CD14-positive monocyte (primary cell): ENCODE measurements at regions not wholly inside any gene's neighbourhood (a gene's known extent, or its start where the extent isn't known, plus 50 kb on each side); places are given as distances from the start of the nearest gene placed in this dataset.

Source experiments
- DNase-seq, 3 donors: peaks; one replicate each; pipeline ENCODE4 v3.0.0-alpha.2; 2011 to 2022
- H2AFZ ChIP-seq: 2 replicates; pipeline ENCODE4 v1.6.0; 2012; ENCODE audit warnings: mild to moderate bottlenecking, low read depth, low read length, inconsistent platforms; ENCODE audit not compliant: insufficient read depth, poor library complexity, severe bottlenecking
- H3K27ac ChIP-seq, 2 donors: 1 replicate in 1 of 2; 2 replicates in 1 of 2; pipeline ENCODE4 v1.5.1; 2012 to 2013; ENCODE audit warnings: low read length in 2 of 2, control low read depth in 1 of 2, inconsistent platforms in 1 of 2, low read depth in 1 of 2, mild to moderate bottlenecking in 1 of 2
- H3K27me3 ChIP-seq, 2 donors: one replicate each; pipeline versions ENCODE4 v1.6.0 to v1.6.1; 2011 to 2013; ENCODE audit warnings: low read length in 2 of 2; ENCODE audit not compliant: control insufficient read depth in 2 of 2, insufficient read depth in 2 of 2
- H3K36me3 ChIP-seq, 2 donors: replicated peaks in 1 of 2; 1 replicate in 1 of 2; 2 replicates in 1 of 2; pipeline versions ENCODE4 v1.5.1 to v1.6.1; 2012 to 2013; ENCODE audit warnings: low read length in 2 of 2, control low read depth in 1 of 2, inconsistent platforms in 1 of 2, mild to moderate bottlenecking in 1 of 2; ENCODE audit not compliant: insufficient read depth in 2 of 2, control insufficient read depth in 1 of 2
- H3K4me1 ChIP-seq, 2 donors: 1 replicate in 1 of 2; 2 replicates in 1 of 2; pipeline versions ENCODE4 v1.5.1 to v1.6.1; 2012 to 2013; ENCODE audit warnings: low read length in 2 of 2, control low read depth in 1 of 2, inconsistent platforms in 1 of 2, mild to moderate bottlenecking in 1 of 2, moderate library complexity in 1 of 2; ENCODE audit not compliant: insufficient read depth in 2 of 2, control insufficient read depth in 1 of 2
- H3K4me2 ChIP-seq: replicated peaks from 2 replicates; pipeline ENCODE3; 2012; ENCODE audit warnings: low read length, moderate library complexity, mild to moderate bottlenecking; ENCODE audit not compliant: poor library complexity, severe bottlenecking; ENCODE audit errors: extremely low read depth
- H3K4me3 ChIP-seq, 3 experiments: fragments of 200-600 bp in 1 of 3; sonication (generic) in 1 of 3; replicated peaks in 1 of 3; 1 replicate in 2 of 3; 2 replicates in 1 of 3; pipeline ENCODE4 v1.5.1; 2011 to 2013; ENCODE audit warnings: low read length in 3 of 3, mild to moderate bottlenecking in 3 of 3, control low read depth in 2 of 3, low read depth in 2 of 3, inconsistent platforms in 1 of 3, moderate library complexity in 1 of 3
- H3K79me2 ChIP-seq: 2 replicates; pipeline ENCODE4 v1.6.0; 2012; ENCODE audit warnings: mild to moderate bottlenecking, control low read depth, inconsistent platforms, low read length, moderate library complexity; ENCODE audit not compliant: insufficient read depth
- H3K9ac ChIP-seq: 2 replicates; pipeline ENCODE4 v1.6.0; 2017; ENCODE audit warnings: low read length, mild to moderate bottlenecking; ENCODE audit not compliant: insufficient read depth, poor library complexity, severe bottlenecking
- H3K9me3 ChIP-seq, 2 donors: replicated peaks in 1 of 2; 1 replicate in 1 of 2; 2 replicates in 1 of 2; pipeline versions ENCODE4 v1.5.1 to v1.6.1; 2012 to 2013; ENCODE audit warnings: low read length in 2 of 2, control low read depth in 1 of 2; ENCODE audit not compliant: control insufficient read depth in 1 of 2, insufficient read depth in 1 of 2
- H4K20me1 ChIP-seq: 2 replicates; pipeline ENCODE4 v1.6.0; 2012; ENCODE audit warnings: mild to moderate bottlenecking, low read length, control low read depth, moderate library complexity; ENCODE audit not compliant: insufficient read depth
- H3K27ac Mint-ChIP-seq, 7 donors: one replicate each; pipeline ENCODE4 v1.8.0; 2020; ENCODE audit warnings: mild to moderate bottlenecking in 7 of 7, mixed read lengths in 7 of 7, moderate library complexity in 6 of 7, inconsistent platforms in 2 of 7
- H3K27me3 Mint-ChIP-seq, 3 donors: one replicate each; pipeline ENCODE4 v1.8.0; 2021 to 2022; ENCODE audit warnings: low read depth in 3 of 3, mild to moderate bottlenecking in 3 of 3, mixed read lengths in 3 of 3, moderate library complexity in 3 of 3, inconsistent platforms in 1 of 3
- H3K36me3 Mint-ChIP-seq, 2 donors: one replicate each; pipeline ENCODE4 v1.8.0; 2020; ENCODE audit warnings: mixed read lengths in 2 of 2, inconsistent platforms in 1 of 2, mild to moderate bottlenecking in 1 of 2
- H3K4me1 Mint-ChIP-seq: one replicate; pipeline ENCODE4 v1.8.0; 2020; ENCODE audit warnings: mild to moderate bottlenecking, mixed read lengths
- H3K4me3 Mint-ChIP-seq, 2 donors: one replicate each; pipeline ENCODE4 v1.8.0; 2020; ENCODE audit warnings: mild to moderate bottlenecking in 2 of 2, mixed read lengths in 2 of 2, moderate library complexity in 1 of 2
- H3K9me3 Mint-ChIP-seq, 7 donors: one replicate each; pipeline ENCODE4 v1.8.0; 2020 to 2022; ENCODE audit warnings: mixed read lengths in 7 of 7, mild to moderate bottlenecking in 6 of 7, moderate library complexity in 6 of 7, inconsistent platforms in 2 of 7
- WGBS: methylation state at CpG from one replicate; pipeline ENCODE4 v1.1.5; 2013; ENCODE audit warnings: missing lambda C conversion rate; ENCODE audit not compliant: insufficient coverage; 5-methylcytosine and 5-hydroxymethylcytosine counted together
- intact Hi-C, 2 donors: fragments of 100-400 bp; cut with micrococcal nuclease; formaldehyde crosslinking; loops; one replicate each; pipeline versions ENCODE4 v1.15.0 to v1.15.1; 2023
- TF ChIP-seq, protein P1 (sequence below): fragments of 200-600 bp; IDR thresholded peaks from one replicate; pipeline ENCODE4 v1.8.0; 2022; ENCODE audit warnings: antibody characterized with exemption, mild to moderate bottlenecking

DNA sequence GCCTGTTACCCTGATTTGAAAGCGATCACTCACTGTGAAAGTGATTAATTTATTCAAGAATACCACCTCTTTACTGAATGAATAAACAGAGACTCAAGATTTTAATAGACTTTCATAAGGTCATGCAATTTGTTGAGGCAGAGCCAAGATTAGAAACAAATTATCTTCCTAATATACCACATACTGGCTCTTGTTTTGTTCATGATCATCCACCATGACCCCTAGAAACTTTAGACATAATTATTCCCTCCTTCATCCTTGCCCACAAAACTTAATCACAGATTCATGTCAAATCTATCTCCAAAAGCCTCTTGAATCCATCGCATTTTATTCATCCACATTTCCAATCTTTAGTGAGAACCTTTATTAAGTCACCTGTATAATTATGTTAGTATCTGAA is 152.3 kb downstream of the ATXN7L3B start:
- Histone ChIP-seq H2AFZ (no peak overlapping the region), H3K27ac (no peak overlapping the region), H3K4me2 (no peak overlapping the region), H3K9me3 (no peaks in the 10 kb centered on the region), H3K4me1 (no peaks in the 10 kb centered on the region), H4K20me1 (no peaks in the 10 kb centered on the region), H3K4me3 (no peak overlapping the region), H3K27me3 (no peaks in the 10 kb centered on the region), H3K36me3 (no peaks in the 10 kb centered on the region), H3K9ac (no peak overlapping the region), H3K79me2 (no peaks in the 10 kb centered on the region)
- Mint-ChIP-seq H3K27me3 (peaks cover 3 to 6% (median 5%) of the 10 kb centered on the region in 3 donors), H3K4me3 (no peak overlapping the region), H3K36me3 (no peaks in the 10 kb centered on the region), H3K27ac (no peak overlapping the region), H3K4me1 (no peaks in the 10 kb centered on the region), H3K9me3 (peaks cover 0 to 3% (median 0%) of the 10 kb centered on the region in 7 donors)
- intact Hi-C loops = no loop called here
- WGBS = no CpG with 5 or more reads among the region's 2 CpGs
- no peak for DNase-seq
- TF ChIP-seq, protein P1, sequence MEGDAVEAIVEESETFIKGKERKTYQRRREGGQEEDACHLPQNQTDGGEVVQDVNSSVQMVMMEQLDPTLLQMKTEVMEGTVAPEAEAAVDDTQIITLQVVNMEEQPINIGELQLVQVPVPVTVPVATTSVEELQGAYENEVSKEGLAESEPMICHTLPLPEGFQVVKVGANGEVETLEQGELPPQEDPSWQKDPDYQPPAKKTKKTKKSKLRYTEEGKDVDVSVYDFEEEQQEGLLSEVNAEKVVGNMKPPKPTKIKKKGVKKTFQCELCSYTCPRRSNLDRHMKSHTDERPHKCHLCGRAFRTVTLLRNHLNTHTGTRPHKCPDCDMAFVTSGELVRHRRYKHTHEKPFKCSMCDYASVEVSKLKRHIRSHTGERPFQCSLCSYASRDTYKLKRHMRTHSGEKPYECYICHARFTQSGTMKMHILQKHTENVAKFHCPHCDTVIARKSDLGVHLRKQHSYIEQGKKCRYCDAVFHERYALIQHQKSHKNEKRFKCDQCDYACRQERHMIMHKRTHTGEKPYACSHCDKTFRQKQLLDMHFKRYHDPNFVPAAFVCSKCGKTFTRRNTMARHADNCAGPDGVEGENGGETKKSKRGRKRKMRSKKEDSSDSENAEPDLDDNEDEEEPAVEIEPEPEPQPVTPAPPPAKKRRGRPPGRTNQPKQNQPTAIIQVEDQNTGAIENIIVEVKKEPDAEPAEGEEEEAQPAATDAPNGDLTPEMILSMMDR = no peak

DNA sequence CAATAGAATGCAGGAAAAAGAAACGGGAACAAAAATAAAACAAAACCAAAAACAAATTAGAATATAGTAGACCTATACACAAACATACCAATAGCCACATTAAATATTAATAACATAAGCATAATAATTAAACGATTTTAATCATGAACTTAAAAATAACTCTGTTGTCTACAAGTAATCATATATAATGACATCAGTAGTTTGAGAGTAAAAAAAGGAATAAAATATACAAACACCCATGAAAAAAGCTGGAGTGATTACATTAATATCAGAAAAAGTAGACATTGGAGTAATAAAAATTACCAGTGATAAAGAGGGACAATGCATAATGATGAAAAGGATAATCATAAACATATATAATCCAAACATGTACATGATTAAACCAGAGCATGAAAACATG is 181.8 kb downstream of the ATXN7L3B start:
- no peak overlapping the region for H3K4me3 ChIP-seq
- no CpG with 5 or more reads among the region's 2 CpGs for WGBS
- intact Hi-C loops = no loop called here

More for the DNA sequence above, 181.8 kb downstream of the ATXN7L3B start:
- Histone ChIP-seq H3K36me3 (no peaks in the 10 kb centered on the region), H3K9ac (no peak overlapping the region), H3K79me2 (no peaks in the 10 kb centered on the region), H3K4me2 (no peak overlapping the region), H3K27me3 (no peaks in the 10 kb centered on the region), H3K9me3 (no peaks in the 10 kb centered on the region), H4K20me1 (no peaks in the 10 kb centered on the region), H2AFZ (no peak overlapping the region), H3K4me1 (no peaks in the 10 kb centered on the region), H3K27ac (no peak overlapping the region)
- H3K27ac Mint-ChIP-seq = no peak overlapping the region
- peaks cover 0 to 2% (median 0%) of the 10 kb centered on the region in 7 donors for H3K9me3 Mint-ChIP-seq
- DNase-seq = no peak
- no peak overlapping the region for H3K4me3 Mint-ChIP-seq
- no peaks in the 10 kb centered on the region for H3K36me3 Mint-ChIP-seq
- peaks cover 0 to 1% (median 0%) of the 10 kb centered on the region in 3 donors for H3K27me3 Mint-ChIP-seq
- no peaks in the 10 kb centered on the region for H3K4me1 Mint-ChIP-seq
- TF ChIP-seq, protein P1 = no peak
